Mucosa of descending colon (tissue), 3 donors: ENCODE measurements at regions not wholly inside any gene's neighbourhood (a gene's known extent, or its start where the extent isn't known, plus 50 kb on each side); places are given as distances from the start of the nearest gene placed in this dataset.

Experiments used
- ATAC-seq: fragments of 200-7000 bp; cut with Tn5 transposase; one replicate; pipeline ENCODE4 v1.9.1; 2020; ENCODE audit warnings: mild to moderate bottlenecking, moderate library complexity
- DNase-seq, 3 donors: peaks; one replicate each; pipeline ENCODE4 v3.0.0-alpha.2; 2020
- H3K36me3 ChIP-seq: fragments of 200-600 bp; one replicate; pipeline ENCODE4 v1.8.0; 2021; ENCODE audit warnings: low read depth, mild to moderate bottlenecking
- H3K4me1 ChIP-seq: fragments of 200-600 bp; one replicate; pipeline ENCODE4 v1.8.0; 2021; ENCODE audit warnings: low read depth, mild to moderate bottlenecking
- H3K4me3 ChIP-seq: fragments of 200-600 bp; one replicate; pipeline ENCODE4 v1.8.0; 2021; ENCODE audit warnings: mild to moderate bottlenecking
- H3K9me3 ChIP-seq: fragments of 200-600 bp; one replicate; pipeline ENCODE4 v1.8.0; 2021; ENCODE audit warnings: mild to moderate bottlenecking
- intact Hi-C, 2 donors: fragments of 100-400 bp; cut with DNase I in 1 of 2; cut with micrococcal nuclease in 1 of 2; formaldehyde crosslinking; loops; one replicate each; pipeline versions ENCODE4 v1.11.0 to v1.11.1; 2022; cut with DNase I, micrococcal nuclease
- TF ChIP-seq, protein P1 (sequence below): fragments of 200-600 bp; IDR thresholded peaks from one replicate; pipeline ENCODE4 v1.8.0; 2022; ENCODE audit warnings: antibody characterized with exemption, mild to moderate bottlenecking
- donor health status: DM: no; HTN: no; CAD: no; lungs with moderate emphysema.
- donor health status: DM: no; HTN: no; CAD: no.
- donor health status: DM: no; HTN: yes; CAD: no.

DNA sequence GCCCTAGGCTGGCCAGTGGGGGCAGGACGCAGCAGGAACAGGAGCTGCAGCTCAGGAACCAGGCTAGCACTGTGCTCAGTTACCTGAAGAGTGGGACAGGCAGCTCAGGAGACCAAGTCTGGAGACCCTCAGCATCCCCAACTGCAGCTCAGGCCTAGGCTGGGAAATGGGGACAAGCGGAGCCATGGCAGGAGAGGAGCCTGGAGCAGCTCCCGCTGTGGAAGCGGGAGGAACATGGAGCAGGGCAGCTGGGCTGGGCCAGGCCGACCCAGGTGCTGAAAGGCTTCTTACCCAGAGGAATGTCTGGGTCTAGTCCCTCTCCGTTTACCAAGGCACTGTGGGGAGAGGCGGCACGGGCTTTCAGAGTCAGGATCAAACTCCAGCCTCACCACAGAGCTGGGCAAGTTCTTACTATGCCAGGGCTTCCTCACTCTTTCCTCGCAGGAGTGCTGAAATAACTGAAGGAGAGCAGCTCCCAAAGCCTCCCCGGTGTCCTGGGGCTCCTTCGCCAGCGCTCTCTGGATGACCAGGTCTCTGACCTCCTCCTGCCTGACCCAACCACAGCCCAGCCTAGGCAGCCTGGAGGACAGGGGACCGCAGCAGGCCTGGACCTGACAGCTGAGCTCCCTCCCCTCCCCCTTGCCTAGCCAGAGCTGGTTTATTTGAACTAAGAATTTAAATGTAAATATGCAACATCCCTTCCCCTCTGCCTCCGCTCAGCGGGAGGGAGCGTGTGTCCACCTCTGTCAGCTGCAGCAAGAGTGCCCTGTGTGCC lies 247.8 kb upstream of the SIX2 start:
- TF ChIP-seq, protein P1, sequence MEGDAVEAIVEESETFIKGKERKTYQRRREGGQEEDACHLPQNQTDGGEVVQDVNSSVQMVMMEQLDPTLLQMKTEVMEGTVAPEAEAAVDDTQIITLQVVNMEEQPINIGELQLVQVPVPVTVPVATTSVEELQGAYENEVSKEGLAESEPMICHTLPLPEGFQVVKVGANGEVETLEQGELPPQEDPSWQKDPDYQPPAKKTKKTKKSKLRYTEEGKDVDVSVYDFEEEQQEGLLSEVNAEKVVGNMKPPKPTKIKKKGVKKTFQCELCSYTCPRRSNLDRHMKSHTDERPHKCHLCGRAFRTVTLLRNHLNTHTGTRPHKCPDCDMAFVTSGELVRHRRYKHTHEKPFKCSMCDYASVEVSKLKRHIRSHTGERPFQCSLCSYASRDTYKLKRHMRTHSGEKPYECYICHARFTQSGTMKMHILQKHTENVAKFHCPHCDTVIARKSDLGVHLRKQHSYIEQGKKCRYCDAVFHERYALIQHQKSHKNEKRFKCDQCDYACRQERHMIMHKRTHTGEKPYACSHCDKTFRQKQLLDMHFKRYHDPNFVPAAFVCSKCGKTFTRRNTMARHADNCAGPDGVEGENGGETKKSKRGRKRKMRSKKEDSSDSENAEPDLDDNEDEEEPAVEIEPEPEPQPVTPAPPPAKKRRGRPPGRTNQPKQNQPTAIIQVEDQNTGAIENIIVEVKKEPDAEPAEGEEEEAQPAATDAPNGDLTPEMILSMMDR: no peak
- intact Hi-C loops: no loop called here
- ATAC-seq: peak; percentile 14
- H3K9me3 ChIP-seq: no peaks in the 10 kb centered on the region
- H3K4me3 ChIP-seq: no peak overlapping the region
- peak in 1 of 3 donors; percentile 9 for DNase-seq
- no peaks in the 10 kb centered on the region for H3K4me1 ChIP-seq
- no peaks in the 10 kb centered on the region for H3K36me3 ChIP-seq

GRCh38 chr2:45256173-45256866 lies 247.1 kb upstream of the SIX2 start:
- no peaks in the 10 kb centered on the region for H3K4me1 ChIP-seq
- H3K9me3 ChIP-seq: no peaks in the 10 kb centered on the region
- H3K36me3 ChIP-seq: no peaks in the 10 kb centered on the region
- DNase-seq (no peak), ATAC-seq (no peak)
- TF ChIP-seq, protein P1: no peak
- no peak overlapping the region for H3K4me3 ChIP-seq
- intact Hi-C loops: no loop called here

GRCh38 chr2:45255563-45255962 lies 246.3 kb upstream of the SIX2 start:
- no peak for ATAC-seq
- Histone ChIP-seq H3K4me3 (no peak overlapping the region), H3K36me3 (no peaks in the 10 kb centered on the region), H3K9me3 (no peaks in the 10 kb centered on the region), H3K4me1 (no peaks in the 10 kb centered on the region)
- TF ChIP-seq, protein P1: no peak
- DNase-seq: no peak
- intact Hi-C loops: no loop called here

DNA sequence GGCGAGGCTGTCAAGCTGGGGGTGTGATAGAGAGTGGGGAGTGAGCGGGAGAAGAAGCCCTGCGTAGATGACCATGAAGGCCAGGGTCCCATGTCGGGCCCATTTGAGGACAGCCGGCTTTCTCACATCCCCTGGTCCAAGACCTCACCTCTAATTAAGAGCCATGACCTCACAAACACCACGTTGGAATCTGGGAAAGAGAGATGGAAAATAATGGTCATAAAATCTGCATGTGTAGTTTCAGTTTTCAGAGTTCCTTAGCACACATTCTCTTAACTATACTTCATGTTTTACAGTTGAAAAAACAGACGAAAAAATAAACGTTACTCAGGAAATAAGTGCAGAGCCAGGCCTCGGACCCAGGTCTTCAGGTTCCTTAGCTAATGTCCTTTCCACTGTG lies 244.8 kb upstream of the SIX2 start:
- intact Hi-C loops: no loop called here
- TF ChIP-seq, protein P1: no peak
- no peaks in the 10 kb centered on the region for H3K4me1 ChIP-seq
- H3K9me3 ChIP-seq: no peaks in the 10 kb centered on the region
- ATAC-seq (no peak), DNase-seq (no peak)
- H3K4me3 ChIP-seq: no peak overlapping the region
- no peaks in the 10 kb centered on the region for H3K36me3 ChIP-seq

DNA sequence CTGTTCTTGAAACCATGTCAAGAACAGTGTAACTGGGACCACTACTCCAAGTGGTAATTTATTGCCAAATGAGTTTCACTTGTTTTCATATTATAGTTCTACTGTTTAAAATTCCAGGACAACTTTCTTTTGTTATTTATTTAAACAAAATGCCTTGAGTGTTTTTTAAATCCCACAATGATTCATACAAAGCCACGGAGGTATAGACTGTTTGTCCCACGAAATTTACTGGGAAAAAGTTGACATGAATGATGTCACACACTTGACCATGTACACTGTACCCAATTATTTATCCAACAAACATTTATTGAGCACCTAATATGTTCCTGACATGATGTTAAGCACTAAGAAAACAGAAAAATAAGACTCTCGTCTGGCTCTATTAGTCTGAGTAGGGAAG lies 243.9 kb upstream of the SIX2 start:
- no peak for ATAC-seq

More for the DNA sequence above, 243.9 kb upstream of the SIX2 start:
- TF ChIP-seq, protein P1: no peak
- DNase-seq: no peak
- Histone ChIP-seq H3K36me3 (no peaks in the 10 kb centered on the region), H3K9me3 (no peaks in the 10 kb centered on the region), H3K4me1 (no peaks in the 10 kb centered on the region), H3K4me3 (no peak overlapping the region)
- intact Hi-C loops: no loop called here
